A549 (cell line): ENCODE measurements at regions not wholly inside any gene's neighbourhood (a gene's known extent, or its start where the extent isn't known, plus 50 kb on each side); places are given as distances from the start of the nearest gene placed in this dataset.

Source experiments
- CHD2 ChIP-seq: fragments of 150-350 bp; IDR thresholded peaks from 2 replicates; pipeline ENCODE4 v1.6.1; 2014; ENCODE audit warnings: low read length; ENCODE audit not compliant: partially characterized antibody
- ESRRA ChIP-seq: fragments of 150-350 bp; IDR thresholded peaks from 2 replicates; pipeline ENCODE4 v1.6.1; 2014; ENCODE audit warnings: mild to moderate bottlenecking, low read length, borderline replicate concordance
- MAFK ChIP-seq: fragments of 450-650 bp; IDR thresholded peaks from 2 replicates; pipeline ENCODE4 v1.6.1; 2014; ENCODE audit not compliant: partially characterized antibody
- NPAS2 ChIP-seq: fragments of 250-450 bp; sonication (Bioruptor Pico); IDR thresholded peaks from 2 replicates; pipeline ENCODE4 v1.8.0; 2022; ENCODE audit warnings: mild to moderate bottlenecking, moderate library complexity, borderline replicate concordance
- POLR2A ChIP-seq: IDR thresholded peaks from 2 replicates; pipeline ENCODE4 v1.6.1; 2012; ENCODE audit warnings: mild to moderate bottlenecking, low read length
- TF ChIP-seq, protein P1 (sequence below): IDR thresholded peaks from 2 replicates; pipeline ENCODE4 v1.6.1; 2012; ENCODE audit warnings: low read depth, borderline replicate concordance
- TF ChIP-seq, protein P2 (sequence below): fragments of >200 bp; sonication (Bioruptor Twin); formaldehyde crosslinking; IDR thresholded peaks from 2 replicates; pipeline ENCODE4 v1.6.1; 2016
- TF ChIP-seq, protein P3 (sequence below): fragments of >200 bp; sonication (Bioruptor Twin); formaldehyde crosslinking; IDR thresholded peaks from 3 replicates; pipeline ENCODE4 v1.5.1; 2016
- TF ChIP-seq, protein P4 (sequence below): fragments of 150-350 bp; IDR thresholded peaks from 2 replicates; pipeline ENCODE4 v1.6.1; 2014; ENCODE audit warnings: low read depth, mild to moderate bottlenecking, low read length
- TF ChIP-seq, protein P5 (sequence below): fragments of 200-600 bp; sonication (generic); IDR thresholded peaks from 2 replicates; pipeline ENCODE4 v1.6.1; 2016; ENCODE audit warnings: antibody characterized with exemption, mild to moderate bottlenecking, moderate library complexity

DNA sequence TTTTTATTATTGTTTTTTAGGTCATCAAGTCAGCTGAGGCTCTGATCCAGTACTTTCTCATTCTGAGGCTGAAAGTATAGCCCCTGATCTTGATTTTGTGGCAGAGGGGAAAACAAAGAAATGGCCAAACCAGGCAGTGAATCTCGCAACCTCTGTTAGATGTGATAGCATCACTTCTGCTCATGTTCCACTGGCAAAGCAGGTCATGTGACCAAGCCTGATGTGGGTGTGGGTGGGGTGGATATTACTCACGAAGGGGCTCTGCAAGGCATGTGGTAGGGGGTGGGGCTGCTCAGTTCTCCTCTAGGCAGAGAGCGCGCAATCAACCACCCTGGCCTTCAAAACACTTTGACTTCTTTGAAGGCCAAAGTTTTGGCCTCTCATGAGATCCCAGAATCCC is 254.2 kb downstream of the MYCN start:
- TF ChIP-seq, protein P1, sequence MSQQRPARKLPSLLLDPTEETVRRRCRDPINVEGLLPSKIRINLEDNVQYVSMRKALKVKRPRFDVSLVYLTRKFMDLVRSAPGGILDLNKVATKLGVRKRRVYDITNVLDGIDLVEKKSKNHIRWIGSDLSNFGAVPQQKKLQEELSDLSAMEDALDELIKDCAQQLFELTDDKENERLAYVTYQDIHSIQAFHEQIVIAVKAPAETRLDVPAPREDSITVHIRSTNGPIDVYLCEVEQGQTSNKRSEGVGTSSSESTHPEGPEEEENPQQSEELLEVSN = no peak
- TF ChIP-seq, protein P2, sequence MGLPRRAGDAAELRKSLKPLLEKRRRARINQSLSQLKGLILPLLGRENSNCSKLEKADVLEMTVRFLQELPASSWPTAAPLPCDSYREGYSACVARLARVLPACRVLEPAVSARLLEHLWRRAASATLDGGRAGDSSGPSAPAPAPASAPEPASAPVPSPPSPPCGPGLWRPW = no peak
- TF ChIP-seq, protein P3, sequence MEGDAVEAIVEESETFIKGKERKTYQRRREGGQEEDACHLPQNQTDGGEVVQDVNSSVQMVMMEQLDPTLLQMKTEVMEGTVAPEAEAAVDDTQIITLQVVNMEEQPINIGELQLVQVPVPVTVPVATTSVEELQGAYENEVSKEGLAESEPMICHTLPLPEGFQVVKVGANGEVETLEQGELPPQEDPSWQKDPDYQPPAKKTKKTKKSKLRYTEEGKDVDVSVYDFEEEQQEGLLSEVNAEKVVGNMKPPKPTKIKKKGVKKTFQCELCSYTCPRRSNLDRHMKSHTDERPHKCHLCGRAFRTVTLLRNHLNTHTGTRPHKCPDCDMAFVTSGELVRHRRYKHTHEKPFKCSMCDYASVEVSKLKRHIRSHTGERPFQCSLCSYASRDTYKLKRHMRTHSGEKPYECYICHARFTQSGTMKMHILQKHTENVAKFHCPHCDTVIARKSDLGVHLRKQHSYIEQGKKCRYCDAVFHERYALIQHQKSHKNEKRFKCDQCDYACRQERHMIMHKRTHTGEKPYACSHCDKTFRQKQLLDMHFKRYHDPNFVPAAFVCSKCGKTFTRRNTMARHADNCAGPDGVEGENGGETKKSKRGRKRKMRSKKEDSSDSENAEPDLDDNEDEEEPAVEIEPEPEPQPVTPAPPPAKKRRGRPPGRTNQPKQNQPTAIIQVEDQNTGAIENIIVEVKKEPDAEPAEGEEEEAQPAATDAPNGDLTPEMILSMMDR = no peak
- TF ChIP-seq ESRRA (no peak), NPAS2 (no peak), CHD2 (no peak), MAFK (no peak), POLR2A (no peak)
- TF ChIP-seq, protein P4, sequence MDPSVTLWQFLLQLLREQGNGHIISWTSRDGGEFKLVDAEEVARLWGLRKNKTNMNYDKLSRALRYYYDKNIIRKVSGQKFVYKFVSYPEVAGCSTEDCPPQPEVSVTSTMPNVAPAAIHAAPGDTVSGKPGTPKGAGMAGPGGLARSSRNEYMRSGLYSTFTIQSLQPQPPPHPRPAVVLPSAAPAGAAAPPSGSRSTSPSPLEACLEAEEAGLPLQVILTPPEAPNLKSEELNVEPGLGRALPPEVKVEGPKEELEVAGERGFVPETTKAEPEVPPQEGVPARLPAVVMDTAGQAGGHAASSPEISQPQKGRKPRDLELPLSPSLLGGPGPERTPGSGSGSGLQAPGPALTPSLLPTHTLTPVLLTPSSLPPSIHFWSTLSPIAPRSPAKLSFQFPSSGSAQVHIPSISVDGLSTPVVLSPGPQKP = no peak
- TF ChIP-seq, protein P5, sequence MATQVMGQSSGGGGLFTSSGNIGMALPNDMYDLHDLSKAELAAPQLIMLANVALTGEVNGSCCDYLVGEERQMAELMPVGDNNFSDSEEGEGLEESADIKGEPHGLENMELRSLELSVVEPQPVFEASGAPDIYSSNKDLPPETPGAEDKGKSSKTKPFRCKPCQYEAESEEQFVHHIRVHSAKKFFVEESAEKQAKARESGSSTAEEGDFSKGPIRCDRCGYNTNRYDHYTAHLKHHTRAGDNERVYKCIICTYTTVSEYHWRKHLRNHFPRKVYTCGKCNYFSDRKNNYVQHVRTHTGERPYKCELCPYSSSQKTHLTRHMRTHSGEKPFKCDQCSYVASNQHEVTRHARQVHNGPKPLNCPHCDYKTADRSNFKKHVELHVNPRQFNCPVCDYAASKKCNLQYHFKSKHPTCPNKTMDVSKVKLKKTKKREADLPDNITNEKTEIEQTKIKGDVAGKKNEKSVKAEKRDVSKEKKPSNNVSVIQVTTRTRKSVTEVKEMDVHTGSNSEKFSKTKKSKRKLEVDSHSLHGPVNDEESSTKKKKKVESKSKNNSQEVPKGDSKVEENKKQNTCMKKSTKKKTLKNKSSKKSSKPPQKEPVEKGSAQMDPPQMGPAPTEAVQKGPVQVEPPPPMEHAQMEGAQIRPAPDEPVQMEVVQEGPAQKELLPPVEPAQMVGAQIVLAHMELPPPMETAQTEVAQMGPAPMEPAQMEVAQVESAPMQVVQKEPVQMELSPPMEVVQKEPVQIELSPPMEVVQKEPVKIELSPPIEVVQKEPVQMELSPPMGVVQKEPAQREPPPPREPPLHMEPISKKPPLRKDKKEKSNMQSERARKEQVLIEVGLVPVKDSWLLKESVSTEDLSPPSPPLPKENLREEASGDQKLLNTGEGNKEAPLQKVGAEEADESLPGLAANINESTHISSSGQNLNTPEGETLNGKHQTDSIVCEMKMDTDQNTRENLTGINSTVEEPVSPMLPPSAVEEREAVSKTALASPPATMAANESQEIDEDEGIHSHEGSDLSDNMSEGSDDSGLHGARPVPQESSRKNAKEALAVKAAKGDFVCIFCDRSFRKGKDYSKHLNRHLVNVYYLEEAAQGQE = no peak
